Ureter (tissue), 1 donor: ENCODE measurements at regions not wholly inside any gene's neighbourhood (a gene's known extent, or its start where the extent isn't known, plus 50 kb on each side); places are given as distances from the start of the nearest gene placed in this dataset.
"Not testable (repeated sequence)": the region's sequence is repeated elsewhere in the genome, so short reads cannot be mapped to it uniquely, and the experiment has no call there.

Experiments
- DNase-seq: peaks from one replicate; pipeline ENCODE4 v3.0.0-alpha.2; 2020; ENCODE audit warnings: low spot score
- donor health status: DM: yes; HTN: yes; CAD: no.

DNA sequence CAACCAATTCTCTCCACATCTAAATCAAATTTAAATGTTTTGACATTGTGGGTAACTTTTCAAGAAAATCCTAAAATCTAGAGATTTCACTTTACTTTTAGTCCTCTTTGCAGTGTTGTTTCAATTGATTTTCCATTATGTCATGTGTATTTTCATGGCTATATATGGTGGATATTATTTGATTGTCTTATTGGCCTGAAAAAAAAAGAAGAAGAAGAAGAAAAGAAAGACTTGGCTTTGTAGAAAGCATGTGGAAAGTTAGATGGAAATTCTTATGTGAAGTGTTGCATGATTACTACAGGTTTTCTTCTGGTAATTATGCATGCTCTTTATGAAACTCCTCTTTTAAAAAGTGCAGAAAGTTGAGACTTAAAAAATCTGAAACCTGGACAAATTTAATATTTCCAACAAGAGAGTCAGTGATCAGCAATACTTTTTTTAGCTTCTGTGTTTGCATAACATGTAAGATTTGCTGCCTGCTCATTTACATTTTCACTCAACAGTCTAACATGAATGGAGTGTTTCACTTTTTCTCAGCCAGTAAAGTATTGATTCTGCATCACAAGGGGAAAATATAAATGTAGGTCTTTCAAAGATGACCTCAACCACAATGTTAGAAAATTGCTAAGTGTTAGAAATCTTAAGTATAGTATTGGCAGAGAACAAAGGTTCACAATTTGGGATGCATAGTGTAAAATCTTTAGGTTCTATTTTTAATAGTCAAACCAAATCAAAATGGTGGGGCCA, 438.7 kb downstream of the BCKDHB start:
- no peak for DNase-seq

DNA sequence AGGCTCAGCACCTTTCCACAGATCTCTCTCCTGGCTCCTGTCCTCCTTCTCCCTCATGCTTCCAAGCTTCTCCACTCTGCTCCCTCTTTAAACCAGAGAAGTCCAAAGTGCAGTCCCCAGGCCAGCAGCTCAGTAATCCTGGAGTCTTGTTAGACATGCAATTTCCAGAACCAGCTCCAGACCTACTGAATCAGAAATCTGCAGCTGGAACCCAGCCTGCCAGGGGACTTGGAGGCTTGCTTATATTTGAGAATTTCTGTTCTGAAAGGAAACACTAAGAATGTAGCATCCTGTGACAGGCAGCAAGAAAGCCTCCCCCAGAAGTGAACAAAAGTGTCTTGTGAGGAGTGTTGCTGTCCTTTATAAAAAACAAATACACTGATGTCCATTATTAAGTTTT, 438.1 kb downstream of the BCKDHB start:
- DNase-seq: no peak

- DNase-seq: no peak
These were observed 437.2 kb downstream of the BCKDHB start for GRCh38 chr6:80543598-80544222.

DNA sequence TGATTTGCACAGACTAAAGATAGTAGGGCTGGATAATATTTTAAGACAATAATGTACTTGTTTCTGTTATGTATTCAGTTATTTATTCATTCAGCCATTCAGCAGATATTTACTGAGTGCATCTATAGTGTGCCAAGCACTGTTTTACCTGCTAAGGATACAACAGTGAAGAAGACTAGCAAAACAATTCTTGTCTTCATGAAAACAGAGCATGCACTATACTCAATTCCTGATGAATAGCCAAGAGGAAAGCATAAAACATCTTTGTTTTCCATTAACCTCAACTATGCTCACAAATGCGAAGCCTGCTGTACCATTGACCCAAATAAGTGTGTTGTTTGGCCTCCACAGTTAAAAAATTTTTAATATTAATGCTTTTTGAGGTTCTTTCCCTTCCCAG, 436.7 kb downstream of the BCKDHB start:
- DNase-seq: no peak

DNA sequence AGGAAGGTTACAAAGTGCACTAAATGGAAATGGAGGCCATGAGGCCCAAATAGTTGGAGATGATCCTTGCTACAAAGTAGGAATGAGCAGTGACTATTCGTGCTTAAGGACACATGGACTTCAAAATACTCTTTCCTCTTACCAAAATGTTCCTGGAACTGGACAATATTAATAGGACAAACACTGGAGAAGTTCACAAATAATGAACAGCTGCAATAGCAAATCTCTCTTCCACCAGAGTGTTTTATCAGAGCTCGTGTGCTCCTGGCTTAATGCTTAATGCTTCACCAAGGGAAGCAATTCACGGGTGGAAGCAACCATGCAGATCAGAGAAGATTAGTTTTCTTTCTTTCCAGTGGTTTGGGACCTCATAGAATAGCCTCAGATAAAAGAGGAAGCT, 435.4 kb downstream of the BCKDHB start:
- no peak for DNase-seq

DNA sequence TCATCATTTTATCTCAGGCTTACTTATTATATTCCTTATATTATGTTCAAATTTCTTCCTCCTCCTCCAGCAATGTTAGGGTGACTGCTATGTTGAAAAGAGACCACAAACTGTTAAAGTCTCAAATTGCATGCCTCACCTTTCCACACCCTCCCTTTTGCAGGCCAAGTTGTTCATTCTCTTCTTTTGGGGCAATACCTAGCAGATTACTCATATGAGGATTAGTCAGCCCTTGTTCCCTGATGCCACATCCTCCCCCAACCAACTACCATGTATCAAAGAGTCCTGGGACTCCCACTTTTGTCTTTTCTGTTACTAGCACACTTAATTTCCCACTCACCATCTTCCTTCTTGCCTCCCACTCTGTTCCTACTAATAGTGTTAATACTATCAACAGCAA, 434.7 kb downstream of the BCKDHB start:
- no peak for DNase-seq

- DNase-seq: no peak
These were observed 434.2 kb downstream of the BCKDHB start for GRCh38 chr6:80540700-80541099.

GRCh38 chr6:80537118-80537972, 430.9 kb downstream of the BCKDHB start:
- DNase-seq: no peak

GRCh38 chr6:80535914-80536565, 429.6 kb downstream of the BCKDHB start:
- DNase-seq: no peak

DNA sequence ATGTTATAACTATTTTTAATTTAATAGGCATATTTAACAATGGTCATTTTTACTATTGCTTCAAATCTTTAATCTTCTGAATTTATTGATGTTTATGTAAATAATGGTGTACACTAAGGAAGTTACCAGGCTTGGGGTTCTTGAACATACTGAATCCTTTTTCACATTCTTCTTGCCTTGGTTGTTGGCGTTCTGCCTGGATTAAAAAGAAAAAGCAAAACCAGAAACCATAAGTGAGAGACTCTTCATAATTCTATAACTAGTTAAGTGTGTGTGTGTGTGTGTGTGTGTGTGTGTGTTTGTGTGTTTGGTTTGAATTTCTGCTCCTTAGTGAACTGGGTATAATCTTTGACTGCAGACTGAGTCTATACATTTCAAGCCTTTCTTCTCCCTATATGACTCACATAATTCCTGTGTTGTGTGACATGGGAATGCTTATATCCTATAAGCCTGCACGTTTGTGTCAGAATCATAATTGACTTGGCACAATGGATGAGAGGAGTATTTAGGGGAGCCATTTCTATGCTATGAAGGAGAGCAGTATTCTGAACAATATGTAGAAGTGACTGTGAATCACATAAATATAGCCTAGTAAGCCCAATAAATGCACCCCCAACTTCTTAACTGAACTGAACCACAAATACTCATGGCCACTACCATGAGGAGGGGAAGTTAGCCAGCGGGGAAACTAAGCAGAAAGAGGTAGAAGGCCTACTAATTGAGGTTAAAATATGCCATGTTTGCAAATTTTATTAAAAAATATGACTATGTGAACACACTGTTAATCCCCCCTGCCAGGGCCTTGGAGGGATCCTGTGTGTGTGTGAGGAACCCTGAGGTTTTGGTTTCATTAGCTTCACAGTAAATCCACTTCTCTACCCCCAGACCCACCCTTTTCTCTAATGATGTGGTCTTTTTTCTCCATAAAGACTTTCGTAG, 425.5 kb downstream of the BCKDHB start:
- no peak for DNase-seq

DNA sequence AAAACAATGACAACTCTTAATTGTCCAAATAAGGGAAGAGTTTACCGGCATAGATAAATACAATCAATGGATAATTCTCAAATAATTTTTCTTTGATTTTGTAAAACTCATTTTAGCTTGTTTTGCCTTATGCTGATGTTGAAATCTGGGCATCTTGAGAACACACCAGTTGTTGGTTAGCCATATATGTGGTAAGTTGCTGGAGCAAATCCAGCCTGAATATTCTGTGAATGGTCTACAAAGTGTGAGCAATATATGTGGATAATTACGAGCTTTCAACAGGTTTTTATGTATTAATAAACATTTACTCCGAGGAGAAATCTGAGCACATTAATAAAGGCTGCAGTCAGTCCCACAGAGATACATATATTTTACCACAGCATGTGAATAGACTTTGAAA, 423.6 kb downstream of the BCKDHB start:
- DNase-seq: no peak

DNA sequence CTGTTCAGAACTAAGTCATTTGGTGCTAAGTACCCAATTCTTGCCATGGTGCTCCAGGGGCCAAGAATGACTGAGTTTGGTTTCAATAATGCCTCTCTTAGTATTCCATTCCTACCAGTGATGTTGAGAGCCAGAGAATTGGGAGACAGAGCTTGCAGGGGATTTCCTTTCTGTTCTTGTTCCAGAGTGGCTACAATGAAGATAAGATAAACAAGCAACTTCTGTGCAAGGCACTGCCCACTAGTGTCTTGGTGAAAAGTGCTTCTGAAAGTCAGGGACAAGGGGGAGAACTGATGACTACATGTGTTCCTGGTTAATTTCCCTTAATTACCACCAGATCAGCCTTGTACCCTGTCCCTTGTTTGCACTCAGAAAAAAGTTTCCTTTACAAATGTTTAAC, 421.6 kb downstream of the BCKDHB start:
- no peak for DNase-seq

- no peak for DNase-seq
These were observed 421.1 kb downstream of the BCKDHB start for GRCh38 chr6:80527552-80528052.

- DNase-seq: peak; percentile 42
These were observed 417.1 kb downstream of the BCKDHB start for GRCh38 chr6:80523531-80523997.

GRCh38 chr6:80523010-80523409, 416.5 kb downstream of the BCKDHB start:
- DNase-seq: no peak

DNA sequence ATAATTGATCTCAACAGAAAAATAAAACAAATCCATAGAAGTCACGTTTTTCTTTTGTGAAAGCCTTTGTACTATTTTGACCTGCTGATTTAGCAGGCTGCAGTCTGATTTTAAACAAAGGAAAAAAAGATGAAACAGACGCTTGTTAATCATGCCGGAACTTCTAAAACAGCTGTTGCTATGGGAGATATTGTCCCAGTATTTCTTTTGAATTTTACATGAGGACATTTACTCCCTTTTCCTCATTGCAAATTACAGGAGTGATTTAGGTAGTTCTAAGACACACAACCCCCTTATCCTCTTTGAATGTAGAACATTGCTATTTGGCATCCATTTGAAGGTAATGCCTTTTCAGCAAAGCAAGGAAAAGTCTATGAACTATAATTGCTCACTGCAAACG, 416.1 kb downstream of the BCKDHB start:
- no peak for DNase-seq

- no peak for DNase-seq
These were observed 413.5 kb downstream of the BCKDHB start for GRCh38 chr6:80519811-80520594.

DNA sequence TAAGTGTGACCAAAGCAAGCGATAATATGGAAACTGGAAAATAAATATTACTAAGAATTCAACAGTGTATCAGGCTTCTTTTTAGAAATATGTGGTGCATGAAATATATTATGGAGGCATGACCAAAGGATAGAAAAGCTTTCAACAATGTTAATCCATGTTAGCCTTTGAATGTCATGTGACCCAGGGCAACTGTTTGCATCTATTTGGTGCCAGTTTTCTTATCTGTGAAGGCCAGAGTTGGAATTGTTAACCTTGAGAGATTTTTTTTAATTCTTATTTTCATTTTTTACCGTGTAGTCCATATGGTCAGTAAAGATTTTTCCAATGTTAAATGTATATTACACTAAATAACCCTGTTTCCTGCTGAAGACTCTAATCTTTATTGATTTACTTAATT, 411.1 kb downstream of the BCKDHB start:
- DNase-seq: no peak

GRCh38 chr6:80510521-80510920, 404.1 kb downstream of the BCKDHB start:
- not testable (repeated sequence) for DNase-seq
